SK-N-SH (cell line): ENCODE measurements at regions not wholly inside any gene's neighbourhood (a gene's known extent, or its start where the extent isn't known, plus 50 kb on each side); places are given as distances from the start of the nearest gene placed in this dataset.

Source experiments
- CTCF ChIA-PET: fragments of 300-600, 350-600 bp; formaldehyde crosslinking; extraction: SDS; loops from one replicate; lab custom pipeline; 2021; lab: Yijun Ruan, JAX
- POLR2A ChIA-PET: fragments of 350-600 bp; sonication (Branson Sonifier 250); formaldehyde crosslinking; extraction: SDS; loops from one replicate; lab custom pipeline; 2020; ENCODE audit warnings: antibody characterized with exemption, inconsistent platforms; lab: Yijun Ruan, JAX
- DNase-seq: peaks from one replicate; pipeline ENCODE4 v3.0.0; 2012
- H2AFZ ChIP-seq: fragments of 200-600 bp; sonication (generic); 2 replicates; pipeline ENCODE4 v1.8.1; 2016; ENCODE audit warnings: antibody characterized with exemption, mild to moderate bottlenecking, low read depth
- H3F3A ChIP-seq: fragments of 200-600 bp; sonication (generic); replicated peaks from 2 replicates; pipeline ENCODE3; 2016; ENCODE audit warnings: antibody characterized with exemption, mild to moderate bottlenecking; ENCODE audit not compliant: insufficient read depth
- H3K27ac ChIP-seq, 2 experiments: fragments of 200-500 bp in 1 of 2; fragments of 200-600 bp in 1 of 2; sonication (Bioruptor generic) in 1 of 2; sonication (generic), shearing (Covaris generic) in 1 of 2; 2 replicates each; pipeline versions ENCODE4 v1.5.1 to v1.6.1; 2014 to 2016; ENCODE audit warnings: low read depth in 2 of 2, inconsistent platforms in 1 of 2, low read length in 1 of 2, mild to moderate bottlenecking in 1 of 2, mixed read lengths in 1 of 2
- H3K27me3 ChIP-seq: fragments of 200-600 bp; sonication (generic), shearing (Covaris generic); 2 replicates; pipeline ENCODE4 v1.6.1; 2016; ENCODE audit warnings: mixed run types; ENCODE audit not compliant: insufficient read depth
- H3K36me3 ChIP-seq, 2 experiments: fragments of 200-500 bp in 1 of 2; fragments of 200-600 bp in 1 of 2; sonication (Bioruptor generic) in 1 of 2; sonication (generic) in 1 of 2; replicated peaks in 1 of 2; 2 replicates each; pipeline versions ENCODE3 to v1.5.1; 2014 to 2016; ENCODE audit warnings: low read length in 1 of 2, mild to moderate bottlenecking in 1 of 2; ENCODE audit not compliant: insufficient read depth in 2 of 2, control insufficient read depth in 1 of 2
- H3K4me1 ChIP-seq, 2 experiments: fragments of 200-500 bp in 1 of 2; fragments of 200-600 bp in 1 of 2; sonication (Bioruptor generic) in 1 of 2; sonication (generic), shearing (Covaris generic) in 1 of 2; 2 replicates each; pipeline versions ENCODE4 v1.5.1 to v1.6.1; 2014 to 2016; ENCODE audit warnings: low read depth in 1 of 2, low read length in 1 of 2, mixed run types in 1 of 2; ENCODE audit not compliant: insufficient read depth in 2 of 2, control insufficient read depth in 1 of 2
- H3K4me2 ChIP-seq: fragments of 200-600 bp; sonication (generic), shearing (Covaris generic); 2 replicates; pipeline ENCODE4 v1.6.1; 2017; ENCODE audit warnings: mixed run types
- H3K4me3 ChIP-seq, 2 experiments: fragments of 200-500 bp in 1 of 2; fragments of 200-600 bp in 1 of 2; sonication (Bioruptor generic) in 1 of 2; sonication (generic), shearing (Covaris generic) in 1 of 2; 2 replicates each; pipeline versions ENCODE4 v1.5.1 to v1.8.1; 2014 to 2016; ENCODE audit warnings: low read depth in 2 of 2, inconsistent platforms in 1 of 2, low read length in 1 of 2, mild to moderate bottlenecking in 1 of 2, mixed read lengths in 1 of 2, moderate library complexity in 1 of 2
- H3K79me2 ChIP-seq: fragments of 200-600 bp; sonication (generic); 2 replicates; pipeline ENCODE4 v1.8.1; 2017; ENCODE audit warnings: mild to moderate bottlenecking; ENCODE audit not compliant: insufficient read depth
- H3K9ac ChIP-seq: fragments of 200-600 bp; sonication (generic); 2 replicates; pipeline ENCODE4 v1.6.1; 2017; ENCODE audit warnings: mixed run types
- H3K9me2 ChIP-seq: fragments of 200-600 bp; sonication (generic); 2 replicates; pipeline ENCODE4 v1.6.1; 2017; ENCODE audit warnings: mixed run types
- H3K9me3 ChIP-seq: fragments of 200-600 bp; sonication (generic); 2 replicates; pipeline ENCODE4 v1.6.1; 2017; ENCODE audit warnings: mixed run types, mild to moderate bottlenecking, moderate library complexity
- H4K20me1 ChIP-seq: fragments of 200-600 bp; sonication (generic); 2 replicates; pipeline ENCODE4 v1.6.1; 2017; ENCODE audit warnings: mild to moderate bottlenecking, mixed run types; ENCODE audit not compliant: insufficient read depth
- FOSL2 ChIP-seq: IDR thresholded peaks from 2 replicates; pipeline ENCODE4 v1.4.0; 2012; ENCODE audit warnings: low read depth, mild to moderate bottlenecking, moderate library complexity, borderline replicate concordance
- GABPA ChIP-seq: IDR thresholded peaks from 2 replicates; pipeline ENCODE4 v1.4.0; 2012; ENCODE audit warnings: low read depth, mild to moderate bottlenecking
- IRF3 ChIP-seq: fragments of 150-350 bp; IDR thresholded peaks from 2 replicates; pipeline ENCODE4 v1.6.1; 2016; ENCODE audit warnings: mild to moderate bottlenecking, low read depth, low read length
- NRF1 ChIP-seq: IDR thresholded peaks from 2 replicates; pipeline ENCODE4 v1.6.1; 2012; ENCODE audit warnings: low read depth, mild to moderate bottlenecking, low read length
- PBX3 ChIP-seq: IDR thresholded peaks from 2 replicates; pipeline ENCODE4; 2012
- POLR2AphosphoS5 ChIP-seq: IDR thresholded peaks from 2 replicates; pipeline ENCODE4 v1.6.1; 2012; ENCODE audit warnings: low read depth, low read length
- RAD21 ChIP-seq: IDR thresholded peaks from 2 replicates; pipeline ENCODE4 v1.6.1; 2012; ENCODE audit warnings: mild to moderate bottlenecking, low read length
- RCOR1 ChIP-seq: fragments of 150-350 bp; IDR thresholded peaks from 2 replicates; pipeline ENCODE4 v1.6.1; 2017; ENCODE audit warnings: antibody characterized with exemption, low read length
- REST ChIP-seq: IDR thresholded peaks from 2 replicates; pipeline ENCODE4 v1.6.1; 2012; ENCODE audit warnings: mild to moderate bottlenecking, low read depth, low read length, moderate library complexity
- SMC3 ChIP-seq: IDR thresholded peaks from 2 replicates; pipeline ENCODE4 v1.6.1; 2012; ENCODE audit warnings: low read depth, low read length, improper control_type of control experiment
- WGBS: methylation state at CpG from one replicate; pipeline ENCODE4 v1.1.6; 2017; ENCODE audit warnings: low lambda C conversion rate; 5-methylcytosine and 5-hydroxymethylcytosine counted together

- Histone ChIP-seq H3F3A (no peaks in the 10 kb centered on the region), H3K9ac (no peak overlapping the region), H3K4me3 (no peak overlapping the region), H3K4me1 (peaks cover 0 to 55% of the 10 kb centered on the region in 2 experiments; a peak in 2 of 4 replicates), H2AFZ (no peak overlapping the region), H4K20me1 (0 out of 2 replicates have a peak, but pooled peaks cover 6% of the 10 kb centered on the region), H3K9me3 (no peaks in the 10 kb centered on the region), H3K4me2 (no peak overlapping the region)
- WGBS, result 39% methylated on average over 5 of the region's 6 CpGs
- TF ChIP-seq REST (no peak), IRF3 (no peak), RAD21 (no peak), PBX3 (no peak), FOSL2 (no peak), NRF1 (no peak), GABPA (no peak), POLR2AphosphoS5 (no peak), RCOR1 (no peak)
- TF ChIP-seq, all 33 proteins: peak for 0
- ChIA-PET CTCF (interaction anchor here (1.0 to 7.0 kb wide), 5 partner anchors 10 to 175 kb away, joined by 3 to 43 read pairs (median 4); no protein-coding TSS in a partner anchor), POLR2A (no interaction called here)
- Histone ChIP-seq H3K79me2 (no peaks in the 10 kb centered on the region), H3K27ac (no peak overlapping the region), H3K27me3 (peaks cover 53% of the 10 kb centered on the region), H3K36me3 (no peaks in the 10 kb centered on the region), H3K9me2 (no peaks in the 10 kb centered on the region)
- no peak for DNase-seq
Measured at GRCh38 chr17:79262624-79263023, 188.0 kb downstream of the ENGASE start.

- WGBS, result 55% methylated on average over 13 of the region's 23 CpGs
- CTCF ChIA-PET, result interaction anchor here (0.6 to 7.0 kb wide), 5 partner anchors 15 to 442 kb away, joined by 3 to 43 read pairs (median 4); no protein-coding TSS in a partner anchor
- no peak for TF ChIP-seq SMC3
- TF ChIP-seq, all 33 proteins: peak for 0
- Histone ChIP-seq H3K9me3 (no peaks in the 10 kb centered on the region), H3K4me3 (no peak overlapping the region), H3K79me2 (no peaks in the 10 kb centered on the region), H3K4me1 (peaks cover 0 to 61% of the 10 kb centered on the region in 2 experiments; a peak in 2 of 4 replicates), H3K27ac (no peak overlapping the region), H3K9me2 (no peaks in the 10 kb centered on the region), H3K36me3 (no peaks in the 10 kb centered on the region), H4K20me1 (0 out of 2 replicates have a peak, but pooled peaks cover 6% of the 10 kb centered on the region), H3K27me3 (peaks cover 60% of the 10 kb centered on the region), H2AFZ (no peak overlapping the region), H3K9ac (no peak overlapping the region), H3K4me2 (no peak overlapping the region), H3F3A (no peaks in the 10 kb centered on the region)
- POLR2A ChIA-PET, result no interaction called here
- DNase-seq, result no peak
Measured at GRCh38 chr17:79261355-79262072, 186.9 kb downstream of the ENGASE start.
